ENCODE measurements at regions not wholly inside any gene's neighbourhood (a gene's known extent, or its start where the extent isn't known, plus 50 kb on each side); places are given as distances from the start of the nearest gene placed in this dataset.

DNA sequence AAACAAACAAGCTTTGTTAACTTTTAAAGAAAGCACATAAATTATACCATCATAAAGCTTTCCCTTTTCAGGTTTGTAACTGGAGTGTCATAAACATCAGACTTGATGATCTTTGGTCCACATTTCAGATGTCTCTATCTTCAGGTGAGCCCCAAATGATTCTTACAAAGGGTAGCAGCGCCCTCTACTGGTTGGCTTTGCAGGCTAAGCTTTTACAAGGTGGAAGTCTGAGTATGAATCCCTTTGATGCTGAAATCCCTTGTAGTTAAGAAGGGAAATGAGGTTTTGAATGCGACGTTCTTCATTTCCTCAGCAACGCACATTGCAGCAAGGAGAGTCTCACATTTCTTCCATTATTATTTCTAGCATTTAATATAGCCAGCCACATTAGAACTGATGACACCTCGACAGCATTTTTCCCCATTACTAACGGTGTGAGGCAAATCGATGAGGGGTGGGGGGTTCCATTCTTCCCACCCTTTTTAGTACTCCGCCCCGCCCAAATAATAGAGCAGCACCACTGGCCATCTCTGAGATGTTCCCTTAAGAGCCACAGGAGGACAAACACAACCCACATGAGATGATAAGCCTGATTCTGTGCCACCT lies 126.3 kb upstream of the NT5E start:
- Histone ChIP-seq H3K4me2 (replicated peaks; ENCODE audit: extremely low read depth, low read length, poor library complexity, severe bottlenecking) (no peak overlapping the region), H2AFZ (ENCODE audit: insufficient read depth, low read depth, low read length, poor library complexity, severe bottlenecking) (no peak overlapping the region), H3K9me3 (replicated peaks in 1 of 2; ENCODE audit: control insufficient read depth in 1 of 2, insufficient read depth in 1 of 2, low read length in 2 of 2) (peaks cover 0 to under 1% of the 10 kb centered on the region in 2 donors), H4K20me1 (ENCODE audit: insufficient read depth, low read length) (no peaks in the 10 kb centered on the region), H3K4me1 (ENCODE audit: control insufficient read depth in 1 of 2, insufficient read depth in 2 of 2, low read length in 2 of 2) (no peaks in the 10 kb centered on the region), H3K4me3 (replicated peaks in 1 of 3; ENCODE audit: low read depth in 2 of 3, low read length in 3 of 3) (no peak overlapping the region), H3K36me3 (replicated peaks in 1 of 2; ENCODE audit: control insufficient read depth in 1 of 2, insufficient read depth in 2 of 2, low read length in 2 of 2) (no peaks in the 10 kb centered on the region), H3K27me3 (ENCODE audit: control insufficient read depth in 2 of 2, insufficient read depth in 2 of 2, low read length in 2 of 2) (no peaks in the 10 kb centered on the region), H3K79me2 (ENCODE audit: insufficient read depth, low read length) (no peaks in the 10 kb centered on the region), H3K9ac (ENCODE audit: insufficient read depth, low read length, poor library complexity, severe bottlenecking) (no peak overlapping the region), H3K27ac (ENCODE audit: low read depth in 1 of 2, low read length in 2 of 2) (no peak overlapping the region)
- H3K4me3 Mint-ChIP-seq, result no peak overlapping the region
- H3K4me1 Mint-ChIP-seq, result no peaks in the 10 kb centered on the region
- peaks cover 2 to 7% (median 6%) of the 10 kb centered on the region in 3 donors for H3K27me3 Mint-ChIP-seq (ENCODE audit: low read depth in 3 of 3)
- TF ChIP-seq, protein P1, sequence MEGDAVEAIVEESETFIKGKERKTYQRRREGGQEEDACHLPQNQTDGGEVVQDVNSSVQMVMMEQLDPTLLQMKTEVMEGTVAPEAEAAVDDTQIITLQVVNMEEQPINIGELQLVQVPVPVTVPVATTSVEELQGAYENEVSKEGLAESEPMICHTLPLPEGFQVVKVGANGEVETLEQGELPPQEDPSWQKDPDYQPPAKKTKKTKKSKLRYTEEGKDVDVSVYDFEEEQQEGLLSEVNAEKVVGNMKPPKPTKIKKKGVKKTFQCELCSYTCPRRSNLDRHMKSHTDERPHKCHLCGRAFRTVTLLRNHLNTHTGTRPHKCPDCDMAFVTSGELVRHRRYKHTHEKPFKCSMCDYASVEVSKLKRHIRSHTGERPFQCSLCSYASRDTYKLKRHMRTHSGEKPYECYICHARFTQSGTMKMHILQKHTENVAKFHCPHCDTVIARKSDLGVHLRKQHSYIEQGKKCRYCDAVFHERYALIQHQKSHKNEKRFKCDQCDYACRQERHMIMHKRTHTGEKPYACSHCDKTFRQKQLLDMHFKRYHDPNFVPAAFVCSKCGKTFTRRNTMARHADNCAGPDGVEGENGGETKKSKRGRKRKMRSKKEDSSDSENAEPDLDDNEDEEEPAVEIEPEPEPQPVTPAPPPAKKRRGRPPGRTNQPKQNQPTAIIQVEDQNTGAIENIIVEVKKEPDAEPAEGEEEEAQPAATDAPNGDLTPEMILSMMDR (IDR thresholded peaks at IDR 0.05), result peak; percentile 67
- peak overlapping the region in 1 of 7 donors; percentile 60 for H3K27ac Mint-ChIP-seq
- DNase-seq, result peak in 1 of 3 donors; percentile 6
- H3K9me3 Mint-ChIP-seq, result peaks cover 0 to 8% (median 0%) of the 10 kb centered on the region in 7 donors
- 0% methylated on average over 1 of the region's 9 CpGs for WGBS (ENCODE audit: insufficient coverage)
- H3K36me3 Mint-ChIP-seq, result no peaks in the 10 kb centered on the region
- intact Hi-C loops (cut with micrococcal nuclease), result no loop called here

DNA sequence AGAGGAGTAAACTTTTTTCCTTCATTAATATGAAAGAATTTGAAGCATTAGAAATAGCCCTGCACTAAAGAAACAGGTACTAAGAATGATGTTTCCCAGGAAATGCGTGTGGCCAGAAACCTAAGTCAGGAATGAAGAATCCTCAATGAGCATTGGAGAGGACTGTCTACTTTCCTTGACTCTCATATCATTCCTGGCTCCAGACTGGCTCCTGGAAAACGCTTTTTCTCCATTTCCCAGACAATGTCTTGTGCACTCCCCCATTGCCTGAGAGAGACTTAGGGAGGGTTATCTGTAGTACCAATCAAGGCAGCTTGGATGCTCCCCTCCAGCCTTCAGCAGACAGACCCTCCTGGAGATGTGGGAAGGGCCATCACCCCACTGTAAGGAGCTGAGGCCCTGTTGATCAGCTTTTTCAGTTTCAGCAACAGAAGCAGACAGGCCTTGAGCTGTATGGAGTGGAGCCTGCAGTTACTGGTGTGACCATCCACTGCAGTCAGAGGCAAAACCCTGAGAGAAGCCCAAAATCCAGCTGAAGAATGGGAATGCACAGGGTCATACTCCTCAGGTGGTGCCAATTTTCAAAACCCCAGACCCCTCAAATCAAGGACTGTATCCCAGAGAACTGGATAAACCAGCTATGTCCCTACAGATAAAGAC lies 127.3 kb upstream of the NT5E start:
- H3K27ac Mint-ChIP-seq, result no peak overlapping the region
- Histone ChIP-seq H2AFZ (ENCODE audit: insufficient read depth, low read depth, low read length, poor library complexity, severe bottlenecking) (no peak overlapping the region), H3K36me3 (replicated peaks in 1 of 2; ENCODE audit: control insufficient read depth in 1 of 2, insufficient read depth in 2 of 2, low read length in 2 of 2) (no peaks in the 10 kb centered on the region), H3K27ac (ENCODE audit: low read depth in 1 of 2, low read length in 2 of 2) (no peak overlapping the region), H4K20me1 (ENCODE audit: insufficient read depth, low read length) (no peaks in the 10 kb centered on the region), H3K4me1 (ENCODE audit: control insufficient read depth in 1 of 2, insufficient read depth in 2 of 2, low read length in 2 of 2) (no peaks in the 10 kb centered on the region), H3K4me3 (replicated peaks in 1 of 3; ENCODE audit: low read depth in 2 of 3, low read length in 3 of 3) (no peak overlapping the region), H3K27me3 (ENCODE audit: control insufficient read depth in 2 of 2, insufficient read depth in 2 of 2, low read length in 2 of 2) (no peaks in the 10 kb centered on the region), H3K9me3 (replicated peaks in 1 of 2; ENCODE audit: control insufficient read depth in 1 of 2, insufficient read depth in 1 of 2, low read length in 2 of 2) (peaks cover 7 to 10% of the 10 kb centered on the region in 2 donors), H3K4me2 (replicated peaks; ENCODE audit: extremely low read depth, low read length, poor library complexity, severe bottlenecking) (no peak overlapping the region), H3K9ac (ENCODE audit: insufficient read depth, low read length, poor library complexity, severe bottlenecking) (no peak overlapping the region), H3K79me2 (ENCODE audit: insufficient read depth, low read length) (no peaks in the 10 kb centered on the region)
- H3K4me1 Mint-ChIP-seq, result no peaks in the 10 kb centered on the region
- no peak overlapping the region for H3K4me3 Mint-ChIP-seq
- no CpG with 5 or more reads among the region's 2 CpGs for WGBS (ENCODE audit: insufficient coverage)
- H3K27me3 Mint-ChIP-seq (ENCODE audit: low read depth in 3 of 3), result peaks cover 2 to 7% (median 6%) of the 10 kb centered on the region in 3 donors
- TF ChIP-seq, protein P1 (IDR thresholded peaks at IDR 0.05), result no peak
- no peaks in the 10 kb centered on the region for H3K36me3 Mint-ChIP-seq
- peaks cover 0 to 13% (median 5%) of the 10 kb centered on the region in 7 donors for H3K9me3 Mint-ChIP-seq
- intact Hi-C loops (cut with micrococcal nuclease), result no loop called here
- DNase-seq, result no peak

All from CD14-positive monocyte (primary cell).